DMS153 (cell line): ENCODE measurements at regions not wholly inside any gene's neighbourhood (a gene's known extent, or its start where the extent isn't known, plus 50 kb on each side); places are given as distances from the start of the nearest gene placed in this dataset.

ENCODE experiments used
- DNase-seq: peaks from one replicate; lab custom pipeline; 2025; lab: John Stamatoyannopoulos, UW

DNA sequence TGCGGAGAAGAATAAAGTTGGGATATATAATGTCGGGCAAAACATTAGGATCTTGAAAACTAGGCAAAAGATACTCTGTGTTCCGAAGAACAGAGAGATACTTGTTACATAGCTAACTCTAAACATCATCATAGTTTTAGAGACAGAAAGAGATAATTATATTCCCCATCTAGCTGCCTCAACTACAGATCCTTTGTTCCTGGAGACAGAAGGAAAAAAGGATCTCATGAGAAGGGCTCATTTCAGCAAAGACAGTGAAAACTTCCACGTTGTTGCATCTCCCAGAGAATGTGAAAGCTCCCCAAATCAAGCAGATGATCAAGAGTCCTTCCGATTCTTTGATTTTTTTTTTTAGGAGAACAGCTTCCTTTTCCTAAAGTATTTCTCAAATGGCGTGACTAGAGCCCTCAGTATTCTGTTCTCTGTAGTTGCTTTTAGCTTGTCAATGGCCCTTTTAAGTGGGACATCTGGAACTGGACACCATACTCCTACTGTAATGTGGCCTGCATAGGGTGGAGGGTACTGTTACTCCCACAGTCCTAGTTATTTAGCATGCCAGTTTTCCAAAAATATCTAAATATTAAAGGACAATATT is 1048.2 kb downstream of the TTLL7 start:
- no peak for DNase-seq

- no peak for DNase-seq
Measured at GRCh38 chr1:82948386-82948785, 1050.5 kb downstream of the TTLL7 start.

DNA sequence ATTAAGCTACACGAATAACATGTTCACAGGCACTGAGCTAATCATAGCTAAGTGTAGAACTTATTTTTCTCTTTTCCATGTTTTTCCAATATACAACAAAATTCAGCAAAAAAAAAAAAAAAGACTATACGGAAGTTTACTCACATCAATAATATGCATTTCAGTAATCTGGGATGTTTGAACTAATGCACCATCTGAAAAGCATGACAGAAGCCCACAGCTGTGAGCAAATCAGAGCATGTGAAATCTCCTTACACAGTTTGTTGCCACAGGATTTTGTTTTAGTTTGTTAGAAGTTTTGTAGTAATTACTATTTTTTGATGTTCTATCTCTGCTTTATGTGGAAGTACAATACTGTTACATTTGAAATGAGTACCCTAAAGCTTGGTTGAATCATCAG is 1051.7 kb downstream of the TTLL7 start:
- DNase-seq: no peak

GRCh38 chr1:82946096-82946605 is 1052.8 kb downstream of the TTLL7 start:
- DNase-seq: no peak

- DNase-seq: no peak
Measured at GRCh38 chr1:82944822-82945221, 1054.1 kb downstream of the TTLL7 start.

GRCh38 chr1:82934074-82934473 is 1064.9 kb downstream of the TTLL7 start:
- DNase-seq: no peak

DNA sequence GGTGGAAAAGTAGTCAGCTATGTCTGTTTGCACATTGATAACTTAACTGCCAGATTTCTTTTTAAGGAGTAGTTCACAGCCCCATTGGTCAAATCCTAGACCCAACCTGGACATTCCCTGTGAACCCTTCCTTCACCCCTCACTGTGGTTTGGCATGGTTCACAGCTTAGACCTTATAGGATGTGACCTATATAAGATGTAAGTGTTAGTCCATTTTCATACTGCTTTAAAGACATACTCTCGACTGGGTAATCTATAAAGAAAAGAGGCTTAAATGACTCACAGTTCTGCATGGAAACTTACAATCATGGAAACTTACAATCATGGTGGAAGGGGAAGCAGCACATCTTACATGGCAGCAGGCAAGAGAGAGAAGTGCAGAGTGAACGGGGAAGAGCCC is 1066.2 kb downstream of the TTLL7 start:
- no peak for DNase-seq

GRCh38 chr1:82932207-82932606 is 1066.7 kb downstream of the TTLL7 start:
- DNase-seq: no peak

GRCh38 chr1:82931006-82931405 is 1067.9 kb downstream of the TTLL7 start:
- peak; percentile 68 for DNase-seq

- DNase-seq: no peak
Measured at GRCh38 chr1:82927753-82928152, 1071.2 kb downstream of the TTLL7 start.

DNA sequence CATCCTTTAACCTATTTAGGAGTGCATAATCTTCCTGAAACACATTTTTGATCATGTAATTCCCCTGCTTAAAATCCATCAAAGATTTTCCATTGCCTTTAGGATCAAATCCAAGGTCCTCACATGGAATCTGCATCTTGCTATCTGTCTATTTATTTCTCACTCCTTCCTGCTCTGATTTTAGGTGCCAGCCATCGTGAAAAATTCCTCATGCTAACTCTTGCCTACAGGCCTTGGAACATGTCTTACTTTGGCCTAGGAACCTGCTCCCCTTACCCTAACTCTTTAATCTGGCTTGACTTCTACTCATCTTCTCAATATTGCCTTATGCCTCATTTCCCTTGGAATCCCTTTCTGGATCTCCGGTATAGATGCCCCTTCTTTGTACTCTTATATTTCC is 1074.3 kb downstream of the TTLL7 start:
- no peak for DNase-seq

DNA sequence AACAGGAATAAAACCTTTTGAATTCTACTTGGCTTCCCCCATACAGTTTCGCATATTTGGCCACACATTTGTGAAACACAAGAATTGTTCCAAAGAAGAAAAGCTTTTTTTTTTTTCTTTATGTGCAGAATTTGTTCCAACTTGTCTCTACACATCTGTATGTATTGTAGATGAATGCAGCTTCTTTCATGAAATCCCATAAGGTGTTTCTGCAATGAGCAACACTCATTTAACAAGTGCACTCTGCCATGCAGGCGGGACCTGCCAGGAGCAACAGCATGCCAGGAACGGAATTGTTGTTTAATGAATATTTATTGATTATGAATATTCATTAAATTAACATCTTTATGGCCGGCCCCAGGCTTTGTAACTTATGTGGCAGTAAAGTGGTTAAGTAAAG is 1075.0 kb downstream of the TTLL7 start:
- DNase-seq: no peak

- DNase-seq: no peak
Measured at GRCh38 chr1:82921759-82922158, 1077.2 kb downstream of the TTLL7 start.

DNA sequence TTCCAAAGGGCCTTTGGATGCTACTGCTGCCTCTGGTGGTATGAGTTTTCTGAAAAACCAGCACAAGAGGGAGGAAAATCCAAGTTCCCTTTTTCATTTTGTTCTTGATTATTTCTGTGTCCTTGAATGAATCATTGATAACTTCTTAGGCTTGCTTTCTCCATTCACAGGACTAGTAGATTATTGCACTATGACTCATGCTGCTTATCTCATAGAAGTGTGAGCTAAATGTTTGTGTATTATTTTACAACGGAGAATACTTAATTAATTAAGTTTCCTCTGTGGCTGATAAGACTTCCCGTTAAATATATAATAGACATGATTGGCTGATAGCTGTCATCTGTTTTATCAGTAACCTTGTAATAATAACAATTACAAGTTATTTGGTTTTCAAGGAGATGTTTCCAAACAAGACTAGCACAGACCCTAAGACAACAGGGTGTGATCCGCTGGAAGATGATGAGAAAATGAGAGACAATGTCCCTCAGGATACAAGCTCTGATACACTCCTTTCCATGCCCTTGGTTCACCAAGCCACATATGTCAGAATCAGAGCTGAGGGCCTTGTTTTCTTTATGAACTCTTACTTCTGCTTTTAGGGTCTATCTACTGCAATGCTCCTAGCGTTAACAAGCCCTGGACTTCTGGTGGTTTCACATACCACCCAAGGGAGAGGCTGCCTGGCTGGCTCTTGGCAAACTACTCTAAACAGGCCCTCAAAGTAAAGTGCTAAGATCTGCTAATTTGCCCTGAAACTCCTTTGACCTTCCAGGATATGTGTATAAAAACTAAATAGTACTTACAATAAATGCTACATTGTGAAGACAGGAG is 1078.3 kb downstream of the TTLL7 start:
- no peak for DNase-seq

DNA sequence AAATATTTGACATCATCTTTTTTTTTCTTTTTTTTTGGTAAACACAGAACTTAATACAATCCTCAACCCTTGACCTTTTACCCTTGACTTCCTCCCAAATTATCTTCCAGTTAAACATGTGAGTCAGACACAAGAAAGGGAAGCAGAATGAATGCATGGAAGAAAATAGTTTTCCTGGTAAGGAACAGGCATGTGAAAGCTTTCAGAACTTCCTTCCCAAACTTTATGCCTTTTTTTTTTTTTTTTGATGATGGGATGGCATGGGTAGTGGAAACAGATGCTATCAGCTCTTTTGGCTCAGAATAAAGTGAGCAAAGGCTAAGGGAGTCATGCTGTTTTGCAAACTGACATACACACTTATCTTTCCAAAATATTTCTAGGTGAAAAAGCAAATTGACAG is 1079.1 kb downstream of the TTLL7 start:
- no peak for DNase-seq

GRCh38 chr1:82907313-82907712 is 1091.6 kb downstream of the TTLL7 start:
- no peak for DNase-seq

GRCh38 chr1:82903626-82904025 is 1095.3 kb downstream of the TTLL7 start:
- no peak for DNase-seq

DNA sequence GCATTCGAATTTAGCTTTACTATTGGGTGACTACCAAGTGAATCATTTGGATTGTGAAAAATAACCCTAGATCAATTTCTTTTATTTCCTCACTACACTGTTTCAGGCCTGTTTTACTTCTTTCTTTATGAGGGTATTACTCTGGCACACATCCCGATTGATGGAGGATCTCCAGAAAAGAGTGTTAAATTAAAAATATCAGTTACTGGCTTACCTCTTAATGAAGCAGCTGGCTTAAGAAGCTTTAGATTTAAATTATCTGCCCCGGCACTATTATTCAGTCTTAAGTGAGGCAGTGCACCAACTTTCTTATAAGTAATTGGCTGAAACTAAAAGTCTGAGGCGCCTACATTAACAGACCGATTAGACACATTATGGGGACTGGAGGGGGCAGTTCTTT is 1097.4 kb downstream of the TTLL7 start:
- no peak for DNase-seq

DNA sequence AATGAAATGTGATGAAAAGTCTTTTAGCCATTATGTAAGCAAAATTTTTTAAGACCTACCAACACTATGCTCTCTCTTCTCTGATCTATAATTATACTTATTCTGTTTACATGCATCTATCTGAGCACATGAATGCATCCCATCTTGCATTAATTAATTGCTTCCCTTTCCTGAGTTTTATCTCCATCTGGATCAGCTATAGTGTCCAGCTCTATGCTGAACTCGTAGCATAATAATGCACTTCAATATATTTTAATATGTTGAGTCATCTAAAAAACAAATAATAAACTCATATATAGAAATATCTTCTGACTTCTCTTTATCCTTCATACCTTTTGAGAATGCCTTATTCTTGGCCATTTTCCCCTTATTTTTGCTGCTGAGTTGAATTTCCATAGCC is 1097.8 kb downstream of the TTLL7 start:
- no peak for DNase-seq

DNA sequence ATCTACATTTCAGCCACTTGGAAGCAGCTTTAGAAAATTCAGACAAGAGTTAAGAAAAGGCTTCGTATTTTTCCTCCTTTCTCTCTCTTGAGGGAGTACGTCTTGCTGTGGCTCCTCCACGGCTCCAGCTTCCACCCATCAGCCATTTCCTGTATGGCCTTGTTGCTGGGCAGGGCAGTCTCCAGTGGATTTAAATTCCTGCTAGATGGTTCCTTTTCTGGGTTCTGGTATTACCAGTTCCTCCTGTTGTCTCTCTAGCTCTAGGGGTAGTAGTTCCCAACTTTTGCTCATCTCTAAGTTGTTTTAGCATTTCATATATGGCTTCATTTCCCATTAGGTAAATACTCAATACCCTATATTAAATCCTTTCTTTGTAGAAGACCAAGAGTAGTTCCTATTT is 1098.3 kb downstream of the ADGRL2 start:
- no peak for DNase-seq

GRCh38 chr1:82897549-82897948 is 1096.8 kb downstream of the ADGRL2 start:
- no peak for DNase-seq

DNA sequence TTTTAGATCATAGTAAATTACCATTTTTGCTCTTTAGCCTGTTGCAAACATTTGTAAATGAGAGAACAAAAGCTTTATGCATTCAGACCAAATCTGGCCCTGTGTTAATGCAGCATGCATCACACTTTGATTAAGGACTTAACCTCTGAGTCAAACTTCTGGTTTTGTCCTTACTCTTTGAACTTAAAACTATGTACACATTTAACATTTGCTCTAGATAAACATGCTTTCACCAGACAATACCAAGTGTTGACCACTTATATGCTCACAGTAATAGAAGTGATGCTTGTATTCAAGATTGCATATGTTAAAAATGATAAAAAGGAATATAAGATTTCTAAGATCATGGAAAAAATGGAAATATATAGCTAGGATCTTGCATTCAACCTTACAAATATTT is 1095.3 kb downstream of the ADGRL2 start:
- no peak for DNase-seq

GRCh38 chr1:82894635-82895034 is 1093.9 kb downstream of the ADGRL2 start:
- DNase-seq: no peak
